Neural cell (in vitro differentiated cells): ENCODE measurements at regions not wholly inside any gene's neighbourhood (a gene's known extent, or its start where the extent isn't known, plus 50 kb on each side); places are given as distances from the start of the nearest gene placed in this dataset.

Experiments
- H2AFZ ChIP-seq: fragments of 200-600, 300-800 bp; sonication (generic), shearing (Covaris generic); 2 replicates; pipeline ENCODE4 v1.6.0; 2014; ENCODE audit warnings: low read depth, mild to moderate bottlenecking, antibody characterized with exemption, low read length, moderate library complexity
- H3F3A ChIP-seq: fragments of 200-600 bp; shearing (Covaris generic); 2 replicates; pipeline ENCODE4 v1.6.1; 2016; ENCODE audit warnings: mild to moderate bottlenecking, moderate library complexity, mixed read lengths, antibody characterized with exemption, low read length; ENCODE audit not compliant: insufficient read depth, poor library complexity, severe bottlenecking
- H3K27ac ChIP-seq: fragments of 200-600, 300-800 bp; sonication (generic), shearing (Covaris generic); 2 replicates; pipeline ENCODE4 v1.5.1; 2014; ENCODE audit warnings: mild to moderate bottlenecking, low read length, moderate library complexity
- H3K27me3 ChIP-seq: fragments of 300-800, 200-600 bp; sonication (generic), shearing (Covaris generic); 2 replicates; pipeline ENCODE4 v1.6.0; 2014; ENCODE audit warnings: mild to moderate bottlenecking, low read depth, low read length, moderate library complexity; ENCODE audit not compliant: insufficient read depth
- H3K36me3 ChIP-seq: fragments of 300-800, 200-600 bp; sonication (generic), shearing (Covaris generic); 2 replicates; pipeline ENCODE4 v1.5.1; 2014; ENCODE audit warnings: mild to moderate bottlenecking, antibody characterized with exemption, low read length, moderate library complexity; ENCODE audit not compliant: insufficient read depth
- H3K4me2 ChIP-seq: fragments of 300-800, 200-600 bp; sonication (generic), shearing (Covaris generic); 2 replicates; pipeline ENCODE4 v1.6.0; 2014; ENCODE audit warnings: mild to moderate bottlenecking, low read length
- H3K4me3 ChIP-seq: fragments of 300-800, 200-600 bp; sonication (generic), shearing (Covaris generic); 2 replicates; pipeline ENCODE4 v1.5.1; 2014; ENCODE audit warnings: mild to moderate bottlenecking, low read length, moderate library complexity
- H3K79me2 ChIP-seq: fragments of 200-600 bp; shearing (Covaris generic); replicated peaks from 2 replicates; pipeline ENCODE4 v1.6.0; 2014; ENCODE audit warnings: mild to moderate bottlenecking, low read length, moderate library complexity; ENCODE audit not compliant: insufficient read depth
- H3K9ac ChIP-seq: fragments of 300-800, 200-600 bp; sonication (generic), shearing (Covaris generic); 2 replicates; pipeline ENCODE4 v1.6.1; 2016; ENCODE audit warnings: mild to moderate bottlenecking, low read length, mixed read lengths
- H3K9me2 ChIP-seq: fragments of 200-600 bp; shearing (Covaris generic); 2 replicates; pipeline ENCODE4 v1.6.1; 2016; ENCODE audit warnings: mild to moderate bottlenecking, low read length, mixed read lengths; ENCODE audit not compliant: insufficient read depth
- H3K9me3 ChIP-seq: fragments of 200-600, 300-800 bp; sonication (generic), shearing (Covaris generic); 2 replicates; pipeline ENCODE4 v1.6.1; 2016; ENCODE audit warnings: mild to moderate bottlenecking, mixed run types, low read length, moderate library complexity, mixed read lengths
- H4K20me1 ChIP-seq: fragments of 200-600 bp; shearing (Covaris generic); 2 replicates; pipeline ENCODE4 v1.6.1; 2016; ENCODE audit warnings: mild to moderate bottlenecking, mixed run types; ENCODE audit not compliant: insufficient read depth
- EP300 ChIP-seq: fragments of 450-650 bp; conservative IDR thresholded peaks from 2 replicates; pipeline ENCODE4 v1.6.1; 2014; ENCODE audit warnings: antibody characterized with exemption, mild to moderate bottlenecking, moderate library complexity; ENCODE audit not compliant: poor library complexity, severe bottlenecking
- EZH2 ChIP-seq: fragments of 200-600, 300-800 bp; shearing (Covaris generic), sonication (generic); IDR thresholded peaks from 2 replicates; pipeline ENCODE4 v1.6.1; 2014; ENCODE audit warnings: antibody characterized with exemption, low read length, borderline replicate concordance, mild to moderate bottlenecking; ENCODE audit not compliant: insufficient read depth, poor library complexity, severe bottlenecking
- MXI1 ChIP-seq: fragments of 450-650 bp; conservative IDR thresholded peaks from 2 replicates; pipeline ENCODE4 v1.6.1; 2014; ENCODE audit warnings: antibody characterized with exemption, mild to moderate bottlenecking; ENCODE audit not compliant: poor library complexity, severe bottlenecking
- POLR2AphosphoS5 ChIP-seq: IDR thresholded peaks from 2 replicates; pipeline ENCODE4 v1.6.1; 2012
- RAD21 ChIP-seq: fragments of 450-650 bp; conservative IDR thresholded peaks from 2 replicates; pipeline ENCODE4 v1.6.1; 2014; ENCODE audit warnings: antibody characterized with exemption, mild to moderate bottlenecking, moderate library complexity
- SMC3 ChIP-seq: fragments of 450-650 bp; conservative IDR thresholded peaks from 2 replicates; pipeline ENCODE4 v1.6.1; 2014; ENCODE audit warnings: antibody characterized with exemption, mild to moderate bottlenecking, moderate library complexity; ENCODE audit not compliant: poor library complexity
- TAF1 ChIP-seq: IDR thresholded peaks from 2 replicates; pipeline ENCODE4 v1.6.1; 2012; ENCODE audit warnings: low read depth
- TF ChIP-seq, protein P1 (sequence below): IDR thresholded peaks from 2 replicates; pipeline ENCODE4 v1.6.1; 2012; ENCODE audit warnings: borderline replicate concordance
- TF ChIP-seq, protein P2 (sequence below): fragments of 450-650 bp; IDR thresholded peaks from 2 replicates; pipeline ENCODE4 v1.5.1; 2014; ENCODE audit warnings: antibody characterized with exemption, mild to moderate bottlenecking, moderate library complexity; ENCODE audit not compliant: poor library complexity, severe bottlenecking

DNA sequence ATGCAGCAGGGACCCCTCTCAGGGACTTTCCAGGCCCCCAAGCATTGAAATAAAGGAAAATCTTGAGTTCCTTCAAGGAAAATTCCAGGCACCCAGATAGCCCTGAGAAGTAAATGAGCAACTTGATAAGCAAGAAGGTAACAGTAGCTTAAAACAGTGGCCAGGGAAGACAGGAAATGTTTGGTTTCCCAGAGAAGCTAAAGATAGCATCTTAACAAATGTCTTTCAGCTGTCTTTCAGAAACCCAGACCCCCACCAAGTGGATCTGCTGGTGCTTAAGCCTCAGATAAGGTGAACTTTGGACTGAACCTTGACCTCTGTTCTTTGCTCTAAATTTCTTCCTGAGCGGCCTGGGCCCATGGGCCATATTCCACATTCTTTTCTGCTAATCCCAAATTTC is 117.8 kb upstream of the CST7 start:
- Histone ChIP-seq H4K20me1 (no peaks in the 10 kb centered on the region), H3K4me2 (no peak overlapping the region), H3K9me2 (no peaks in the 10 kb centered on the region), H3K79me2 (no peaks in the 10 kb centered on the region), H3K27me3 (no peaks in the 10 kb centered on the region), H3K36me3 (no peaks in the 10 kb centered on the region), H3K4me3 (no peak overlapping the region), H3K9me3 (no peaks in the 10 kb centered on the region), H3K9ac (no peak overlapping the region), H3F3A (no peaks in the 10 kb centered on the region), H3K27ac (no peak overlapping the region), H2AFZ (no peak overlapping the region)
- TF ChIP-seq, protein P1, sequence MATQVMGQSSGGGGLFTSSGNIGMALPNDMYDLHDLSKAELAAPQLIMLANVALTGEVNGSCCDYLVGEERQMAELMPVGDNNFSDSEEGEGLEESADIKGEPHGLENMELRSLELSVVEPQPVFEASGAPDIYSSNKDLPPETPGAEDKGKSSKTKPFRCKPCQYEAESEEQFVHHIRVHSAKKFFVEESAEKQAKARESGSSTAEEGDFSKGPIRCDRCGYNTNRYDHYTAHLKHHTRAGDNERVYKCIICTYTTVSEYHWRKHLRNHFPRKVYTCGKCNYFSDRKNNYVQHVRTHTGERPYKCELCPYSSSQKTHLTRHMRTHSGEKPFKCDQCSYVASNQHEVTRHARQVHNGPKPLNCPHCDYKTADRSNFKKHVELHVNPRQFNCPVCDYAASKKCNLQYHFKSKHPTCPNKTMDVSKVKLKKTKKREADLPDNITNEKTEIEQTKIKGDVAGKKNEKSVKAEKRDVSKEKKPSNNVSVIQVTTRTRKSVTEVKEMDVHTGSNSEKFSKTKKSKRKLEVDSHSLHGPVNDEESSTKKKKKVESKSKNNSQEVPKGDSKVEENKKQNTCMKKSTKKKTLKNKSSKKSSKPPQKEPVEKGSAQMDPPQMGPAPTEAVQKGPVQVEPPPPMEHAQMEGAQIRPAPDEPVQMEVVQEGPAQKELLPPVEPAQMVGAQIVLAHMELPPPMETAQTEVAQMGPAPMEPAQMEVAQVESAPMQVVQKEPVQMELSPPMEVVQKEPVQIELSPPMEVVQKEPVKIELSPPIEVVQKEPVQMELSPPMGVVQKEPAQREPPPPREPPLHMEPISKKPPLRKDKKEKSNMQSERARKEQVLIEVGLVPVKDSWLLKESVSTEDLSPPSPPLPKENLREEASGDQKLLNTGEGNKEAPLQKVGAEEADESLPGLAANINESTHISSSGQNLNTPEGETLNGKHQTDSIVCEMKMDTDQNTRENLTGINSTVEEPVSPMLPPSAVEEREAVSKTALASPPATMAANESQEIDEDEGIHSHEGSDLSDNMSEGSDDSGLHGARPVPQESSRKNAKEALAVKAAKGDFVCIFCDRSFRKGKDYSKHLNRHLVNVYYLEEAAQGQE: no peak
- no peak for TF ChIP-seq SMC3
- no peak for TF ChIP-seq POLR2AphosphoS5
- no peak for TF ChIP-seq RAD21
- TF ChIP-seq MXI1: no peak
- TF ChIP-seq EZH2: no peak
- no peak for TF ChIP-seq TAF1
- TF ChIP-seq, protein P2, sequence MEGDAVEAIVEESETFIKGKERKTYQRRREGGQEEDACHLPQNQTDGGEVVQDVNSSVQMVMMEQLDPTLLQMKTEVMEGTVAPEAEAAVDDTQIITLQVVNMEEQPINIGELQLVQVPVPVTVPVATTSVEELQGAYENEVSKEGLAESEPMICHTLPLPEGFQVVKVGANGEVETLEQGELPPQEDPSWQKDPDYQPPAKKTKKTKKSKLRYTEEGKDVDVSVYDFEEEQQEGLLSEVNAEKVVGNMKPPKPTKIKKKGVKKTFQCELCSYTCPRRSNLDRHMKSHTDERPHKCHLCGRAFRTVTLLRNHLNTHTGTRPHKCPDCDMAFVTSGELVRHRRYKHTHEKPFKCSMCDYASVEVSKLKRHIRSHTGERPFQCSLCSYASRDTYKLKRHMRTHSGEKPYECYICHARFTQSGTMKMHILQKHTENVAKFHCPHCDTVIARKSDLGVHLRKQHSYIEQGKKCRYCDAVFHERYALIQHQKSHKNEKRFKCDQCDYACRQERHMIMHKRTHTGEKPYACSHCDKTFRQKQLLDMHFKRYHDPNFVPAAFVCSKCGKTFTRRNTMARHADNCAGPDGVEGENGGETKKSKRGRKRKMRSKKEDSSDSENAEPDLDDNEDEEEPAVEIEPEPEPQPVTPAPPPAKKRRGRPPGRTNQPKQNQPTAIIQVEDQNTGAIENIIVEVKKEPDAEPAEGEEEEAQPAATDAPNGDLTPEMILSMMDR: no peak

DNA sequence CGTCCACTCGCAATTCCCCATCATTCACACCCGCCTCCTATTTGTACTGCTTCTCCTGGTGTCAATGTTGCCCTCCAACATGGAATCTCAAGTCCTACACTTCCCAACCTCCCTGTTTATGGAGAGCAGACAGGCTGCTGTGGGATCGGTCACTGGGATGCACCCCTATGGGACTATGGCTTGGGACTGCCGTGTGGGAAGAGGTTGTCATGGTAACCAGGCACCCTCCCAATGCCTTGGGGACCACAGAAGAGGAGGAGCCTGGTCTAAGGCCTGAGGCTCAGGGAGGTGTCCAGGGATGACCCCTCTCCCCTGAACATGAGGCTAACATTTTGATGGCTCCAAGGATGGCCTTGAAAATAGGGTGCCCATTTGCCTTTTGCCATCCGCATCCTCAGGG is 116.6 kb upstream of the CST7 start:
- TF ChIP-seq MXI1: no peak
- no peak for TF ChIP-seq SMC3
- TF ChIP-seq, protein P1: no peak
- no peak for TF ChIP-seq EP300
- TF ChIP-seq TAF1: no peak
- no peak for TF ChIP-seq POLR2AphosphoS5
- TF ChIP-seq, protein P2: no peak
- no peak for TF ChIP-seq EZH2
- TF ChIP-seq RAD21: no peak
- Histone ChIP-seq H3K9ac (no peak overlapping the region), H3K4me2 (no peak overlapping the region), H3K79me2 (no peaks in the 10 kb centered on the region), H3K9me2 (no peaks in the 10 kb centered on the region), H2AFZ (no peak overlapping the region), H3K9me3 (no peaks in the 10 kb centered on the region), H3K4me3 (no peak overlapping the region), H3K36me3 (no peaks in the 10 kb centered on the region), H3K27me3 (no peaks in the 10 kb centered on the region), H3F3A (no peaks in the 10 kb centered on the region), H3K27ac (no peak overlapping the region), H4K20me1 (no peaks in the 10 kb centered on the region)
